ENCODE measurements at regions not wholly inside any gene's neighbourhood (a gene's known extent, or its start where the extent isn't known, plus 50 kb on each side); places are given as distances from the start of the nearest gene placed in this dataset.

- TF ChIP-seq CREB5 (CRISPR knock-in tag; IDR thresholded peaks at IDR 0.05; ENCODE audit: low read depth), result no peak
- no peak for TF ChIP-seq PPARA (CRISPR knock-in tag; IDR thresholded peaks at IDR 0.05; ENCODE audit: borderline replicate concordance)
- TF ChIP-seq BACH2 (CRISPR knock-in tag; IDR thresholded peaks at IDR 0.05; ENCODE audit: borderline replicate concordance), result no peak
- TF ChIP-seq ISL1 (CRISPR knock-in tag; IDR thresholded peaks at IDR 0.05), result no peak
- TF ChIP-seq GLIS3 (CRISPR knock-in tag; IDR thresholded peaks at IDR 0.05), result no peak
- no peak for TF ChIP-seq TOX (CRISPR knock-in tag; IDR thresholded peaks at IDR 0.05; ENCODE audit: borderline replicate concordance)
- TF ChIP-seq, protein P1, sequence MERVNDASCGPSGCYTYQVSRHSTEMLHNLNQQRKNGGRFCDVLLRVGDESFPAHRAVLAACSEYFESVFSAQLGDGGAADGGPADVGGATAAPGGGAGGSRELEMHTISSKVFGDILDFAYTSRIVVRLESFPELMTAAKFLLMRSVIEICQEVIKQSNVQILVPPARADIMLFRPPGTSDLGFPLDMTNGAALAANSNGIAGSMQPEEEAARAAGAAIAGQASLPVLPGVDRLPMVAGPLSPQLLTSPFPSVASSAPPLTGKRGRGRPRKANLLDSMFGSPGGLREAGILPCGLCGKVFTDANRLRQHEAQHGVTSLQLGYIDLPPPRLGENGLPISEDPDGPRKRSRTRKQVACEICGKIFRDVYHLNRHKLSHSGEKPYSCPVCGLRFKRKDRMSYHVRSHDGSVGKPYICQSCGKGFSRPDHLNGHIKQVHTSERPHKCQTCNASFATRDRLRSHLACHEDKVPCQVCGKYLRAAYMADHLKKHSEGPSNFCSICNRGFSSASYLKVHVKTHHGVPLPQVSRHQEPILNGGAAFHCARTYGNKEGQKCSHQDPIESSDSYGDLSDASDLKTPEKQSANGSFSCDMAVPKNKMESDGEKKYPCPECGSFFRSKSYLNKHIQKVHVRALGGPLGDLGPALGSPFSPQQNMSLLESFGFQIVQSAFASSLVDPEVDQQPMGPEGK (CRISPR knock-in tag; IDR thresholded peaks at IDR 0.05; ENCODE audit: borderline replicate concordance), result no peak
Measured at GRCh38 chr18:27235218-27235870, 50.2 kb upstream of the CHST9 start.
